ENCODE measurements at regions not wholly inside any gene's neighbourhood (a gene's known extent, or its start where the extent isn't known, plus 50 kb on each side); places are given as distances from the start of the nearest gene placed in this dataset.

DNA sequence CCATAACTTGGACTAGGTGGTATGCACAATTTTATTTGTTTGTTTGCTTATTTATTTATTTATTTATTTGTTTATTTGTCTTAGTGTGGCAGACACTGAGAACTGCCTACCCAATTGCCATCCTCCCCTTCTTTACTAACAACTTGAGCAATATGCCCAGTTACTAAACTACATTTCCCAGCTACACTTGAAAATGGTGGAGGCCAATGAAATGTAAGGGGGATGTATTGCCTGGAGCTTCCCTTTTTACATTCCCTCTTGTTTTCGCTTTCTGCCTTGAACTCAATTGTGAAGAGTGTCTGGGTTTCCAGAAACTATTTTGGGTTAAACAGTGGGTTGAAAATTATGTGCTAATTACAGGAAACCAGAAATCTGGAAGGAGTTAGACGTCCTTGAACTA is 152.7 kb upstream of the FKBP1C start:
- Histone ChIP-seq H3K9me2 (ENCODE audit: insufficient read depth, low read length) (no peaks in the 10 kb centered on the region), H2AFZ (ENCODE audit: low read depth, low read length) (no peak overlapping the region), H4K20me1 (ENCODE audit: insufficient read depth) (no peaks in the 10 kb centered on the region), H3K9me3 (ENCODE audit: low read length) (no peaks in the 10 kb centered on the region), H3K27me3 (ENCODE audit: insufficient read depth, low read depth, low read length) (no peaks in the 10 kb centered on the region), H3K4me3 (ENCODE audit: low read length) (no peak overlapping the region), H3K79me2 (replicated peaks; ENCODE audit: insufficient read depth, low read length) (no peaks in the 10 kb centered on the region), H3F3A (ENCODE audit: insufficient read depth, low read length, poor library complexity, severe bottlenecking) (no peaks in the 10 kb centered on the region), H3K27ac (ENCODE audit: low read length) (no peak overlapping the region), H3K4me2 (ENCODE audit: low read length) (no peak overlapping the region), H3K36me3 (ENCODE audit: insufficient read depth, low read length) (no peaks in the 10 kb centered on the region), H3K9ac (ENCODE audit: low read length) (no peak overlapping the region)
- TF ChIP-seq RAD21 (conservative IDR thresholded peaks at IDR 0.05): no peak
- TF ChIP-seq TAF1 (IDR thresholded peaks at IDR 0.05; ENCODE audit: low read depth): no peak
- TF ChIP-seq, protein P1, sequence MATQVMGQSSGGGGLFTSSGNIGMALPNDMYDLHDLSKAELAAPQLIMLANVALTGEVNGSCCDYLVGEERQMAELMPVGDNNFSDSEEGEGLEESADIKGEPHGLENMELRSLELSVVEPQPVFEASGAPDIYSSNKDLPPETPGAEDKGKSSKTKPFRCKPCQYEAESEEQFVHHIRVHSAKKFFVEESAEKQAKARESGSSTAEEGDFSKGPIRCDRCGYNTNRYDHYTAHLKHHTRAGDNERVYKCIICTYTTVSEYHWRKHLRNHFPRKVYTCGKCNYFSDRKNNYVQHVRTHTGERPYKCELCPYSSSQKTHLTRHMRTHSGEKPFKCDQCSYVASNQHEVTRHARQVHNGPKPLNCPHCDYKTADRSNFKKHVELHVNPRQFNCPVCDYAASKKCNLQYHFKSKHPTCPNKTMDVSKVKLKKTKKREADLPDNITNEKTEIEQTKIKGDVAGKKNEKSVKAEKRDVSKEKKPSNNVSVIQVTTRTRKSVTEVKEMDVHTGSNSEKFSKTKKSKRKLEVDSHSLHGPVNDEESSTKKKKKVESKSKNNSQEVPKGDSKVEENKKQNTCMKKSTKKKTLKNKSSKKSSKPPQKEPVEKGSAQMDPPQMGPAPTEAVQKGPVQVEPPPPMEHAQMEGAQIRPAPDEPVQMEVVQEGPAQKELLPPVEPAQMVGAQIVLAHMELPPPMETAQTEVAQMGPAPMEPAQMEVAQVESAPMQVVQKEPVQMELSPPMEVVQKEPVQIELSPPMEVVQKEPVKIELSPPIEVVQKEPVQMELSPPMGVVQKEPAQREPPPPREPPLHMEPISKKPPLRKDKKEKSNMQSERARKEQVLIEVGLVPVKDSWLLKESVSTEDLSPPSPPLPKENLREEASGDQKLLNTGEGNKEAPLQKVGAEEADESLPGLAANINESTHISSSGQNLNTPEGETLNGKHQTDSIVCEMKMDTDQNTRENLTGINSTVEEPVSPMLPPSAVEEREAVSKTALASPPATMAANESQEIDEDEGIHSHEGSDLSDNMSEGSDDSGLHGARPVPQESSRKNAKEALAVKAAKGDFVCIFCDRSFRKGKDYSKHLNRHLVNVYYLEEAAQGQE (IDR thresholded peaks at IDR 0.05; ENCODE audit: borderline replicate concordance): no peak
- TF ChIP-seq, protein P2, sequence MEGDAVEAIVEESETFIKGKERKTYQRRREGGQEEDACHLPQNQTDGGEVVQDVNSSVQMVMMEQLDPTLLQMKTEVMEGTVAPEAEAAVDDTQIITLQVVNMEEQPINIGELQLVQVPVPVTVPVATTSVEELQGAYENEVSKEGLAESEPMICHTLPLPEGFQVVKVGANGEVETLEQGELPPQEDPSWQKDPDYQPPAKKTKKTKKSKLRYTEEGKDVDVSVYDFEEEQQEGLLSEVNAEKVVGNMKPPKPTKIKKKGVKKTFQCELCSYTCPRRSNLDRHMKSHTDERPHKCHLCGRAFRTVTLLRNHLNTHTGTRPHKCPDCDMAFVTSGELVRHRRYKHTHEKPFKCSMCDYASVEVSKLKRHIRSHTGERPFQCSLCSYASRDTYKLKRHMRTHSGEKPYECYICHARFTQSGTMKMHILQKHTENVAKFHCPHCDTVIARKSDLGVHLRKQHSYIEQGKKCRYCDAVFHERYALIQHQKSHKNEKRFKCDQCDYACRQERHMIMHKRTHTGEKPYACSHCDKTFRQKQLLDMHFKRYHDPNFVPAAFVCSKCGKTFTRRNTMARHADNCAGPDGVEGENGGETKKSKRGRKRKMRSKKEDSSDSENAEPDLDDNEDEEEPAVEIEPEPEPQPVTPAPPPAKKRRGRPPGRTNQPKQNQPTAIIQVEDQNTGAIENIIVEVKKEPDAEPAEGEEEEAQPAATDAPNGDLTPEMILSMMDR (IDR thresholded peaks at IDR 0.05; ENCODE audit: poor library complexity, severe bottlenecking): no peak
- TF ChIP-seq MXI1 (conservative IDR thresholded peaks at IDR 0.05; ENCODE audit: poor library complexity, severe bottlenecking): no peak
- no peak for TF ChIP-seq SMC3 (conservative IDR thresholded peaks at IDR 0.05; ENCODE audit: poor library complexity)
- TF ChIP-seq EP300 (conservative IDR thresholded peaks at IDR 0.05; ENCODE audit: poor library complexity, severe bottlenecking): no peak
- TF ChIP-seq POLR2AphosphoS5 (IDR thresholded peaks at IDR 0.05): no peak
- TF ChIP-seq EZH2 (IDR thresholded peaks at IDR 0.05; ENCODE audit: borderline replicate concordance, insufficient read depth, low read length, poor library complexity, severe bottlenecking): no peak

DNA sequence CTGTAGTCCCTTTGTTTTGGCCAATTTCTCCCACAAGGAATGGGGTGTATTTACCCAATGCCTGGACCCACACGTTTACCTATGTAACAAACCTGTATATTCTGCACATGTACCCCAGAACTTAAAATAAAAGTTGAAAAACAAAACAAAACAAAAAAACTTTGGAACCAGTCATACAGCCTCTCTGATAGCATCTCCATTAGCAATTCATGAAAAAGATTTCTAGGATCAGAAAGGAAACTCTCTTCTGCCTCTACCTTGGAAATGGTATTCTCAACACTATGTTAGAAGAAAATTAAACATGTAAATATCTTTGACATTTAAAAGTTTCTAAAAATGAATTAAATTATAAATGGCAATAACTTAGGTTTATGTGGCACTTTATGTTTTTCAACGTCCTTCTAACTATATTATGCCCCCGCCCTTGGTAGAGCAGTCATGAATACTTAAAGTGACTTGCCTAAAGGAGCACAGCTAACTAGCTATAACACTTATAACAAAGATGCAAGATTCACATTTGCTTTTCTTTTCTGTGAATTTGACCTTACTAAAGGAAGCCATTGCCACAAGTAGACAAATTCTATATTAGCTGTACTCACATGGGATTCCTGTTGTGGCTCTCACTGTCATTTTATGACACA is 147.5 kb upstream of the FKBP1C start:
- Histone ChIP-seq H3K4me2 (ENCODE audit: low read length) (no peak overlapping the region), H3K27ac (ENCODE audit: low read length) (no peak overlapping the region), H3K9me3 (ENCODE audit: low read length) (no peaks in the 10 kb centered on the region), H3F3A (ENCODE audit: insufficient read depth, low read length, poor library complexity, severe bottlenecking) (no peaks in the 10 kb centered on the region), H3K4me3 (ENCODE audit: low read length) (no peak overlapping the region), H3K9ac (ENCODE audit: low read length) (no peak overlapping the region), H2AFZ (ENCODE audit: low read depth, low read length) (no peak overlapping the region), H3K79me2 (replicated peaks; ENCODE audit: insufficient read depth, low read length) (no peaks in the 10 kb centered on the region), H4K20me1 (ENCODE audit: insufficient read depth) (no peaks in the 10 kb centered on the region), H3K27me3 (ENCODE audit: insufficient read depth, low read depth, low read length) (no peaks in the 10 kb centered on the region), H3K36me3 (ENCODE audit: insufficient read depth, low read length) (no peaks in the 10 kb centered on the region), H3K9me2 (ENCODE audit: insufficient read depth, low read length) (no peaks in the 10 kb centered on the region)
- TF ChIP-seq, protein P1 (IDR thresholded peaks at IDR 0.05; ENCODE audit: borderline replicate concordance): no peak
- TF ChIP-seq RAD21 (conservative IDR thresholded peaks at IDR 0.05): no peak
- no peak for TF ChIP-seq SMC3 (conservative IDR thresholded peaks at IDR 0.05; ENCODE audit: poor library complexity)
- no peak for TF ChIP-seq EZH2 (IDR thresholded peaks at IDR 0.05; ENCODE audit: borderline replicate concordance, insufficient read depth, low read length, poor library complexity, severe bottlenecking)
- TF ChIP-seq TAF1 (IDR thresholded peaks at IDR 0.05; ENCODE audit: low read depth): no peak
- no peak for TF ChIP-seq POLR2AphosphoS5 (IDR thresholded peaks at IDR 0.05)
- no peak for TF ChIP-seq MXI1 (conservative IDR thresholded peaks at IDR 0.05; ENCODE audit: poor library complexity, severe bottlenecking)
- no peak for TF ChIP-seq EP300 (conservative IDR thresholded peaks at IDR 0.05; ENCODE audit: poor library complexity, severe bottlenecking)
- TF ChIP-seq, protein P2 (IDR thresholded peaks at IDR 0.05; ENCODE audit: poor library complexity, severe bottlenecking): no peak

Data from neural cell (in vitro differentiated cells).